Kidney (tissue), 13 donors: ENCODE measurements at regions not wholly inside any gene's neighbourhood (a gene's known extent, or its start where the extent isn't known, plus 50 kb on each side); places are given as distances from the start of the nearest gene placed in this dataset.

Experiments used
- DNase-seq, 5 donors: peaks; one replicate each; pipeline ENCODE4 v3.0.0-alpha.2; 2013 to 2020
- FAIRE-seq: peaks from 2 replicates; lab custom pipeline; 2012; peaks lifted over from hg19 to GRCh38; lab: Jason Lieb, UNC
- H3K27ac ChIP-seq, 2 donors: one replicate each; pipeline ENCODE4 v1.7.0; 2013; ENCODE audit warnings: low read depth in 2 of 2, low read length in 2 of 2, inconsistent platforms in 1 of 2
- H3K27me3 ChIP-seq: one replicate; pipeline ENCODE4 v1.7.1; 2013; ENCODE audit warnings: low read length, inconsistent platforms; ENCODE audit not compliant: control insufficient read depth, insufficient read depth
- H3K36me3 ChIP-seq, 3 donors: one replicate each; pipeline versions ENCODE4 v1.7.0 to v1.7.1; 2013; ENCODE audit warnings: low read length in 3 of 3, control low read depth in 1 of 3, inconsistent platforms in 1 of 3; ENCODE audit not compliant: insufficient read depth in 3 of 3, control insufficient read depth in 2 of 3
- H3K4me1 ChIP-seq, 3 donors: one replicate each; pipeline versions ENCODE4 v1.7.0 to v1.7.1; 2013; ENCODE audit warnings: low read length in 3 of 3, inconsistent platforms in 1 of 3, low read depth in 1 of 3; ENCODE audit not compliant: control insufficient read depth in 2 of 3, insufficient read depth in 2 of 3
- H3K4me3 ChIP-seq, 3 donors: one replicate each; pipeline versions ENCODE4 v1.7.0 to v1.8.1; 2013; ENCODE audit warnings: low read length in 3 of 3, control low read depth in 1 of 3, inconsistent platforms in 1 of 3
- H3K9ac ChIP-seq, 3 donors: one replicate each; pipeline versions ENCODE4 v1.7.0 to v1.7.1; 2013; ENCODE audit warnings: low read length in 3 of 3, control low read depth in 1 of 3, inconsistent platforms in 1 of 3
- H3K9me3 ChIP-seq, 3 donors: one replicate each; pipeline versions ENCODE4 v1.7.0 to v1.7.1; 2013; ENCODE audit warnings: low read length in 3 of 3, control low read depth in 1 of 3, inconsistent platforms in 1 of 3; ENCODE audit not compliant: control insufficient read depth in 2 of 3, insufficient read depth in 1 of 3
- intact Hi-C: fragments of 100-400 bp; cut with DNase I; formaldehyde crosslinking; loops from one replicate; pipeline ENCODE4 v1.11.1; 2022
- TF ChIP-seq, protein P1 (sequence below): IDR thresholded peaks from 3 replicates; pipeline ENCODE4 v1.5.1; 2012; ENCODE audit warnings: mild to moderate bottlenecking, moderate library complexity, borderline replicate concordance; ENCODE audit not compliant: insufficient read depth; ENCODE audit errors: extremely low read depth
- donor health status: control.
- donor health status: control.
- donor health status: control.
- donor health status: control.
- donor health status: control.
- donor health status: DM: yes; HTN: yes; CAD: no.
- donor health status: Normal renal cell carcinoma (clear cell type).

- TF ChIP-seq, protein P1, sequence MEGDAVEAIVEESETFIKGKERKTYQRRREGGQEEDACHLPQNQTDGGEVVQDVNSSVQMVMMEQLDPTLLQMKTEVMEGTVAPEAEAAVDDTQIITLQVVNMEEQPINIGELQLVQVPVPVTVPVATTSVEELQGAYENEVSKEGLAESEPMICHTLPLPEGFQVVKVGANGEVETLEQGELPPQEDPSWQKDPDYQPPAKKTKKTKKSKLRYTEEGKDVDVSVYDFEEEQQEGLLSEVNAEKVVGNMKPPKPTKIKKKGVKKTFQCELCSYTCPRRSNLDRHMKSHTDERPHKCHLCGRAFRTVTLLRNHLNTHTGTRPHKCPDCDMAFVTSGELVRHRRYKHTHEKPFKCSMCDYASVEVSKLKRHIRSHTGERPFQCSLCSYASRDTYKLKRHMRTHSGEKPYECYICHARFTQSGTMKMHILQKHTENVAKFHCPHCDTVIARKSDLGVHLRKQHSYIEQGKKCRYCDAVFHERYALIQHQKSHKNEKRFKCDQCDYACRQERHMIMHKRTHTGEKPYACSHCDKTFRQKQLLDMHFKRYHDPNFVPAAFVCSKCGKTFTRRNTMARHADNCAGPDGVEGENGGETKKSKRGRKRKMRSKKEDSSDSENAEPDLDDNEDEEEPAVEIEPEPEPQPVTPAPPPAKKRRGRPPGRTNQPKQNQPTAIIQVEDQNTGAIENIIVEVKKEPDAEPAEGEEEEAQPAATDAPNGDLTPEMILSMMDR, result no peak
- FAIRE-seq (no peak), DNase-seq (peak in 1 of 5 donors; percentile 48)
- no peak overlapping the region for H3K4me3 ChIP-seq
- no peaks in the 10 kb centered on the region for H3K27me3 ChIP-seq
- no peaks in the 10 kb centered on the region for H3K4me1 ChIP-seq
- no peaks in the 10 kb centered on the region for H3K36me3 ChIP-seq
- intact Hi-C loops, result no loop called here
- no peak overlapping the region for H3K27ac ChIP-seq
- H3K9ac ChIP-seq, result no peak overlapping the region
- H3K9me3 ChIP-seq, result no peaks in the 10 kb centered on the region
Observed at GRCh38 chr2:156005531-156005930, 327.0 kb downstream of the NR4A2 start.

- DNase-seq (no peak), FAIRE-seq (no peak)
- intact Hi-C loops, result no loop called here
- TF ChIP-seq, protein P1, result no peak
- no peaks in the 10 kb centered on the region for H3K36me3 ChIP-seq
- no peaks in the 10 kb centered on the region for H3K4me1 ChIP-seq
- no peak overlapping the region for H3K27ac ChIP-seq
- H3K4me3 ChIP-seq, result no peak overlapping the region
- no peaks in the 10 kb centered on the region for H3K27me3 ChIP-seq
- no peak overlapping the region for H3K9ac ChIP-seq
- no peaks in the 10 kb centered on the region for H3K9me3 ChIP-seq
Observed at GRCh38 chr2:156004459-156004858, 328.1 kb downstream of the NR4A2 start.

GRCh38 chr2:156003780-156004179 lies 328.7 kb downstream of the NR4A2 start:
- TF ChIP-seq, protein P1, result no peak
- H3K9me3 ChIP-seq, result no peaks in the 10 kb centered on the region
- DNase-seq, result no peak
- intact Hi-C loops, result no loop called here
- no peak overlapping the region for H3K9ac ChIP-seq
- H3K4me3 ChIP-seq, result no peak overlapping the region
- H3K36me3 ChIP-seq, result no peaks in the 10 kb centered on the region
- no peaks in the 10 kb centered on the region for H3K27me3 ChIP-seq
- no peaks in the 10 kb centered on the region for H3K4me1 ChIP-seq
- no peak for FAIRE-seq
- H3K27ac ChIP-seq, result no peak overlapping the region

DNA sequence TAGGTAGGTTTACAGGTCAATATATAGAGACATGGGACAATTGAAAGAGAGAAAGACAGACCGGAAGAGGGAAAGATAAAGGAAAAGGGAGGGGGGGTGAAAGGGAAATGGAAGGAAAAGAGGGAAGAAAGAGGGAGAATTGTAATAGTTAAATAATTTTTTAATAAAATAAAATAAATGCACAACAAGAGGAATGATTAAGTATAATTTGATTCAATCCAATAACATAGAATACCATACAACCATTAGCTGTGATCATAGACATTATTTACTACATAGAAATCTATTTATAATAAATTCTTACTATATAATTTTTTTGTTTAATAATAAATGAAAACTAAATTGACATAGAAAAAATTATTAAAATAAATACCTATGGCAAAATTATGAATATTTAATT lies 330.7 kb downstream of the NR4A2 start:
- no peak overlapping the region for H3K27ac ChIP-seq
- no peaks in the 10 kb centered on the region for H3K36me3 ChIP-seq
- intact Hi-C loops, result no loop called here
- TF ChIP-seq, protein P1, result no peak
- DNase-seq (no peak), FAIRE-seq (peak; percentile 96)
- no peak overlapping the region for H3K9ac ChIP-seq
- no peaks in the 10 kb centered on the region for H3K27me3 ChIP-seq
- no peak overlapping the region for H3K4me3 ChIP-seq
- no peaks in the 10 kb centered on the region for H3K4me1 ChIP-seq
- no peaks in the 10 kb centered on the region for H3K9me3 ChIP-seq
